ENCODE measurements at regions not wholly inside any gene's neighbourhood (a gene's known extent, or its start where the extent isn't known, plus 50 kb on each side); places are given as distances from the start of the nearest gene placed in this dataset.

DNA sequence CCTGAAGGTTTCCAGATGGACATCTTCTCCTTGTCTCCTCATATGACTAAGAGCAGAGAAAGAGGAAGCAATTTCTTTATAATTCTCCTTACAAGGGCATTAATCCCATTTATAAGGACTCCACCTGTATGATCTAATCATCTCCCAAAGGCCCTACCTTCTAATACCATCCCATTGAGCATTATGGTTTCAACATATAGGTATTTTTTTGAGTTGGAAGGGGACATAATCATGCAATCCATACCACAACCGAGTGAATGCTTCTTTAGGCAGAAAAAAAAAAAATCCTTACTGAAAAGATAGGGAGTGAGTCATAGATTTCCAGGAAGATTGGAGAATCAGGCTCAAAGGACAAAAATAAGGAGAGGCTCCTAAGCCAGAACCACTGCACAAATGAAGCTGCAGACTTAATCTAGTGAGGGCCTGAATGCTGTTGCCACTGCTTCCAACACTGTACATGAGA lies 312.5 kb upstream of the HS3ST1 start:
- no peak for TF ChIP-seq POLR2A (IDR thresholded peaks at IDR 0.05)
- TF ChIP-seq, protein P1, sequence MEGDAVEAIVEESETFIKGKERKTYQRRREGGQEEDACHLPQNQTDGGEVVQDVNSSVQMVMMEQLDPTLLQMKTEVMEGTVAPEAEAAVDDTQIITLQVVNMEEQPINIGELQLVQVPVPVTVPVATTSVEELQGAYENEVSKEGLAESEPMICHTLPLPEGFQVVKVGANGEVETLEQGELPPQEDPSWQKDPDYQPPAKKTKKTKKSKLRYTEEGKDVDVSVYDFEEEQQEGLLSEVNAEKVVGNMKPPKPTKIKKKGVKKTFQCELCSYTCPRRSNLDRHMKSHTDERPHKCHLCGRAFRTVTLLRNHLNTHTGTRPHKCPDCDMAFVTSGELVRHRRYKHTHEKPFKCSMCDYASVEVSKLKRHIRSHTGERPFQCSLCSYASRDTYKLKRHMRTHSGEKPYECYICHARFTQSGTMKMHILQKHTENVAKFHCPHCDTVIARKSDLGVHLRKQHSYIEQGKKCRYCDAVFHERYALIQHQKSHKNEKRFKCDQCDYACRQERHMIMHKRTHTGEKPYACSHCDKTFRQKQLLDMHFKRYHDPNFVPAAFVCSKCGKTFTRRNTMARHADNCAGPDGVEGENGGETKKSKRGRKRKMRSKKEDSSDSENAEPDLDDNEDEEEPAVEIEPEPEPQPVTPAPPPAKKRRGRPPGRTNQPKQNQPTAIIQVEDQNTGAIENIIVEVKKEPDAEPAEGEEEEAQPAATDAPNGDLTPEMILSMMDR (IDR thresholded peaks at IDR 0.05 in 8 of 11, conservative IDR thresholded peaks at IDR 0.05 in 3 of 11): no peak
- no peak for TF ChIP-seq POLR2AphosphoS5 (IDR thresholded peaks at IDR 0.05)
